PC-3 (cell line): ENCODE measurements at regions not wholly inside any gene's neighbourhood (a gene's known extent, or its start where the extent isn't known, plus 50 kb on each side); places are given as distances from the start of the nearest gene placed in this dataset.

Experiments used
- ATAC-seq: fragments of 200-7000 bp; cut with Tn5 transposase; 2 replicates; pipeline ENCODE4 v1.9.1; 2020; ENCODE audit warnings: mild to moderate bottlenecking, moderate library complexity
- BruUV-seq: library from RNA; stranded (reverse); fragments of 400-500 nt; replicated peaks from 2 replicates; lab custom pipeline; 2021; lab: Mats Ljungman, UMichigan
- CTCF ChIA-PET: fragments of 300-600 bp; sonication (Branson Sonifier 250); formaldehyde crosslinking; loops from one replicate; lab custom pipeline; 2022; ENCODE audit warnings: antibody characterized with exemption; lab: Charles Lee
- POLR2A ChIA-PET: fragments of 300-600 bp; sonication (Branson Sonifier 250); formaldehyde crosslinking; loops from one replicate; lab custom pipeline; 2022; ENCODE audit warnings: antibody characterized with exemption; ENCODE audit not compliant: unreplicated experiment; lab: Charles Lee
- DNase-seq: peaks from one replicate; pipeline ENCODE4 v3.0.0-alpha.2; 2015
- H2AFZ ChIP-seq: fragments of 300-600 bp; sonication (generic); 2 replicates; pipeline ENCODE4 v1.6.0; 2016; ENCODE audit warnings: antibody characterized with exemption, low read length
- H3F3A ChIP-seq: fragments of 300-600 bp; sonication (generic); one replicate; pipeline ENCODE4 v1.6.0; 2017; ENCODE audit warnings: antibody characterized with exemption, low read length, control low read depth, mild to moderate bottlenecking; ENCODE audit not compliant: unreplicated experiment
- H3K27ac ChIP-seq: fragments of 300-600 bp; sonication (generic); 2 replicates; pipeline ENCODE4 v1.5.1; 2016; ENCODE audit warnings: mild to moderate bottlenecking, low read length
- H3K27me3 ChIP-seq: fragments of 300-600 bp; sonication (generic); 2 replicates; pipeline ENCODE4 v1.6.1; 2016; ENCODE audit warnings: low read length, mixed read lengths
- H3K36me3 ChIP-seq: fragments of 300-600 bp; sonication (generic); 2 replicates; pipeline ENCODE4 v1.6.1; 2016; ENCODE audit warnings: low read depth, mixed run types, low read length, mixed read lengths
- H3K4me1 ChIP-seq: fragments of 300-600 bp; sonication (generic); 2 replicates; pipeline ENCODE4 v1.5.1; 2016; ENCODE audit warnings: low read length; ENCODE audit not compliant: insufficient read depth
- H3K4me2 ChIP-seq: fragments of 300-600 bp; sonication (generic); 2 replicates; pipeline ENCODE4 v1.6.0; 2016; ENCODE audit warnings: low read length
- H3K4me3 ChIP-seq: fragments of 300-600 bp; sonication (generic); 2 replicates; pipeline ENCODE4 v1.5.1; 2016; ENCODE audit warnings: mild to moderate bottlenecking, low read length, mixed read lengths
- H3K79me2 ChIP-seq: fragments of 300-600 bp; sonication (generic); 2 replicates; pipeline ENCODE4 v1.6.1; 2017; ENCODE audit warnings: low read length, mixed read lengths
- H3K9ac ChIP-seq: fragments of 300-600 bp; sonication (generic); 2 replicates; pipeline ENCODE4 v1.6.0; 2016; ENCODE audit warnings: mild to moderate bottlenecking, low read length
- H3K9me2 ChIP-seq: fragments of 300-600 bp; sonication (generic); replicated peaks from 2 replicates; pipeline ENCODE4 v1.6.1; 2016; ENCODE audit warnings: mixed run types, low read length, mixed read lengths
- H3K9me3 ChIP-seq: fragments of 300-600 bp; sonication (generic); 2 replicates; pipeline ENCODE4 v1.6.1; 2016; ENCODE audit warnings: low read length, mixed read lengths
- H4K20me1 ChIP-seq: fragments of 300-600 bp; sonication (generic); 2 replicates; pipeline ENCODE4 v1.6.1; 2016; ENCODE audit warnings: low read length, mixed read lengths
- CTCF ChIP-seq: fragments of 300-600 bp; sonication (generic); conservative IDR thresholded peaks from 2 replicates; pipeline ENCODE4 v1.5.1; 2017; ENCODE audit warnings: antibody characterized with exemption, low read depth, mild to moderate bottlenecking, low read length
- EZH2 ChIP-seq: fragments of 300-600 bp; sonication (generic); IDR thresholded peaks from one replicate; pipeline ENCODE4 v1.6.1; 2017; ENCODE audit warnings: antibody characterized with exemption, mild to moderate bottlenecking, low read length; ENCODE audit not compliant: unreplicated experiment
- EZH2phosphoT487 ChIP-seq: fragments of 300-600 bp; sonication (generic); IDR thresholded peaks from 2 replicates; pipeline ENCODE4 v1.6.1; 2018; ENCODE audit warnings: mild to moderate bottlenecking, antibody characterized with exemption, low read length, borderline replicate concordance
- intact Hi-C: fragments of 100-400 bp; cut with micrococcal nuclease; formaldehyde crosslinking; loops from 2 replicates; pipeline ENCODE4 v1.9.0; 2023

- H3F3A ChIP-seq, result no peaks in the 10 kb centered on the region
- no peak overlapping the region for H3K27ac ChIP-seq
- ChIA-PET CTCF (interaction anchor here (0.6 kb wide), 1 partner anchor 382 kb away, joined by 3 read pairs; no protein-coding TSS in a partner anchor), POLR2A (no interaction called here)
- intact Hi-C loops, result no loop called here
- no peak overlapping the region for H2AFZ ChIP-seq
- DNase-seq, result no peak
- no peaks in the 10 kb centered on the region for H3K36me3 ChIP-seq
- no peak for TF ChIP-seq EZH2phosphoT487
- no peak for TF ChIP-seq CTCF
- TF ChIP-seq EZH2, result no peak
- no peaks in the 10 kb centered on the region for H4K20me1 ChIP-seq
- no peaks in the 10 kb centered on the region for H3K79me2 ChIP-seq
- H3K27me3 ChIP-seq, result no peaks in the 10 kb centered on the region
- BruUV-seq, result no TSS peak
- no peaks in the 10 kb centered on the region for H3K9me2 ChIP-seq
- H3K4me1 ChIP-seq, result no peaks in the 10 kb centered on the region
- no peak overlapping the region for H3K4me2 ChIP-seq
- ATAC-seq, result no peak
- no peak overlapping the region for H3K4me3 ChIP-seq
- H3K9me3 ChIP-seq, result no peaks in the 10 kb centered on the region
- no peak overlapping the region for H3K9ac ChIP-seq
Observed at GRCh38 chr2:226600802-226601201, 198.8 kb downstream of the IRS1 start.

- ATAC-seq, result no peak
- Histone ChIP-seq H3K27me3 (no peaks in the 10 kb centered on the region), H4K20me1 (no peaks in the 10 kb centered on the region), H3K9me2 (no peaks in the 10 kb centered on the region), H3K9me3 (no peaks in the 10 kb centered on the region), H3K4me1 (no peaks in the 10 kb centered on the region), H3F3A (no peaks in the 10 kb centered on the region), H3K36me3 (no peaks in the 10 kb centered on the region), H3K79me2 (no peaks in the 10 kb centered on the region), H3K27ac (no peak overlapping the region), H3K4me2 (no peak overlapping the region), H2AFZ (no peak overlapping the region), H3K9ac (no peak overlapping the region), H3K4me3 (no peak overlapping the region)
- no peak for DNase-seq
- ChIA-PET CTCF (interaction anchor here (0.6 kb wide), 1 partner anchor 381 kb away, joined by 3 read pairs; no protein-coding TSS in a partner anchor), POLR2A (no interaction called here)
- no TSS peak for BruUV-seq
- TF ChIP-seq EZH2 (no peak), EZH2phosphoT487 (no peak), CTCF (no peak)
- intact Hi-C loops, result no loop called here
Observed at GRCh38 chr2:226600184-226600583, 199.4 kb downstream of the IRS1 start.

GRCh38 chr2:226589043-226589442, 210.6 kb downstream of the IRS1 start:
- no peak overlapping the region for H3K27ac ChIP-seq
- no peaks in the 10 kb centered on the region for H4K20me1 ChIP-seq
- DNase-seq (no peak), ATAC-seq (no peak)
- H3K4me1 ChIP-seq, result peaks cover 5% of the 10 kb centered on the region
- no peaks in the 10 kb centered on the region for H3K9me2 ChIP-seq
- POLR2A ChIA-PET, result no interaction called here
- H3K4me3 ChIP-seq, result no peak overlapping the region
- H3K9ac ChIP-seq, result no peak overlapping the region
- no peaks in the 10 kb centered on the region for H3F3A ChIP-seq
- no peaks in the 10 kb centered on the region for H3K79me2 ChIP-seq
- no peak overlapping the region for H2AFZ ChIP-seq
- no peak overlapping the region for H3K4me2 ChIP-seq
- H3K9me3 ChIP-seq, result no peaks in the 10 kb centered on the region
- intact Hi-C loops, result loop anchor here (10.0 kb wide), 1 partner anchor 164 kb away; no protein-coding TSS in a partner anchor
- H3K36me3 ChIP-seq, result no peaks in the 10 kb centered on the region
- no TSS peak for BruUV-seq
- TF ChIP-seq EZH2phosphoT487, result no peak
- TF ChIP-seq EZH2, result no peak
- no peak for TF ChIP-seq CTCF
- no peaks in the 10 kb centered on the region for H3K27me3 ChIP-seq
- CTCF ChIA-PET, result no interaction called here
